Neural cell (in vitro differentiated cells): ENCODE measurements at regions not wholly inside any gene's neighbourhood (a gene's known extent, or its start where the extent isn't known, plus 50 kb on each side); places are given as distances from the start of the nearest gene placed in this dataset.
A peak's percentile ranks its signal among the peaks of the same experiment; 100 is the strongest.

Source experiments
- H2AFZ ChIP-seq: fragments of 200-600, 300-800 bp; sonication (generic), shearing (Covaris generic); 2 replicates; pipeline ENCODE4 v1.6.0; 2014; ENCODE audit warnings: low read depth, mild to moderate bottlenecking, antibody characterized with exemption, low read length, moderate library complexity
- H3F3A ChIP-seq: fragments of 200-600 bp; shearing (Covaris generic); 2 replicates; pipeline ENCODE4 v1.6.1; 2016; ENCODE audit warnings: mild to moderate bottlenecking, moderate library complexity, mixed read lengths, antibody characterized with exemption, low read length; ENCODE audit not compliant: insufficient read depth, poor library complexity, severe bottlenecking
- H3K27ac ChIP-seq: fragments of 200-600, 300-800 bp; sonication (generic), shearing (Covaris generic); 2 replicates; pipeline ENCODE4 v1.5.1; 2014; ENCODE audit warnings: mild to moderate bottlenecking, low read length, moderate library complexity
- H3K27me3 ChIP-seq: fragments of 300-800, 200-600 bp; sonication (generic), shearing (Covaris generic); 2 replicates; pipeline ENCODE4 v1.6.0; 2014; ENCODE audit warnings: mild to moderate bottlenecking, low read depth, low read length, moderate library complexity; ENCODE audit not compliant: insufficient read depth
- H3K36me3 ChIP-seq: fragments of 300-800, 200-600 bp; sonication (generic), shearing (Covaris generic); 2 replicates; pipeline ENCODE4 v1.5.1; 2014; ENCODE audit warnings: mild to moderate bottlenecking, antibody characterized with exemption, low read length, moderate library complexity; ENCODE audit not compliant: insufficient read depth
- H3K4me2 ChIP-seq: fragments of 300-800, 200-600 bp; sonication (generic), shearing (Covaris generic); 2 replicates; pipeline ENCODE4 v1.6.0; 2014; ENCODE audit warnings: mild to moderate bottlenecking, low read length
- H3K4me3 ChIP-seq: fragments of 300-800, 200-600 bp; sonication (generic), shearing (Covaris generic); 2 replicates; pipeline ENCODE4 v1.5.1; 2014; ENCODE audit warnings: mild to moderate bottlenecking, low read length, moderate library complexity
- H3K79me2 ChIP-seq: fragments of 200-600 bp; shearing (Covaris generic); replicated peaks from 2 replicates; pipeline ENCODE4 v1.6.0; 2014; ENCODE audit warnings: mild to moderate bottlenecking, low read length, moderate library complexity; ENCODE audit not compliant: insufficient read depth
- H3K9ac ChIP-seq: fragments of 300-800, 200-600 bp; sonication (generic), shearing (Covaris generic); 2 replicates; pipeline ENCODE4 v1.6.1; 2016; ENCODE audit warnings: mild to moderate bottlenecking, low read length, mixed read lengths
- H3K9me2 ChIP-seq: fragments of 200-600 bp; shearing (Covaris generic); 2 replicates; pipeline ENCODE4 v1.6.1; 2016; ENCODE audit warnings: mild to moderate bottlenecking, low read length, mixed read lengths; ENCODE audit not compliant: insufficient read depth
- H3K9me3 ChIP-seq: fragments of 200-600, 300-800 bp; sonication (generic), shearing (Covaris generic); 2 replicates; pipeline ENCODE4 v1.6.1; 2016; ENCODE audit warnings: mild to moderate bottlenecking, mixed run types, low read length, moderate library complexity, mixed read lengths
- H4K20me1 ChIP-seq: fragments of 200-600 bp; shearing (Covaris generic); 2 replicates; pipeline ENCODE4 v1.6.1; 2016; ENCODE audit warnings: mild to moderate bottlenecking, mixed run types; ENCODE audit not compliant: insufficient read depth
- EP300 ChIP-seq: fragments of 450-650 bp; conservative IDR thresholded peaks from 2 replicates; pipeline ENCODE4 v1.6.1; 2014; ENCODE audit warnings: antibody characterized with exemption, mild to moderate bottlenecking, moderate library complexity; ENCODE audit not compliant: poor library complexity, severe bottlenecking
- EZH2 ChIP-seq: fragments of 200-600, 300-800 bp; shearing (Covaris generic), sonication (generic); IDR thresholded peaks from 2 replicates; pipeline ENCODE4 v1.6.1; 2014; ENCODE audit warnings: antibody characterized with exemption, low read length, borderline replicate concordance, mild to moderate bottlenecking; ENCODE audit not compliant: insufficient read depth, poor library complexity, severe bottlenecking
- MXI1 ChIP-seq: fragments of 450-650 bp; conservative IDR thresholded peaks from 2 replicates; pipeline ENCODE4 v1.6.1; 2014; ENCODE audit warnings: antibody characterized with exemption, mild to moderate bottlenecking; ENCODE audit not compliant: poor library complexity, severe bottlenecking
- POLR2AphosphoS5 ChIP-seq: IDR thresholded peaks from 2 replicates; pipeline ENCODE4 v1.6.1; 2012
- RAD21 ChIP-seq: fragments of 450-650 bp; conservative IDR thresholded peaks from 2 replicates; pipeline ENCODE4 v1.6.1; 2014; ENCODE audit warnings: antibody characterized with exemption, mild to moderate bottlenecking, moderate library complexity
- REST ChIP-seq: IDR thresholded peaks from 2 replicates; pipeline ENCODE4 v1.6.1; 2012; ENCODE audit warnings: borderline replicate concordance
- SMC3 ChIP-seq: fragments of 450-650 bp; conservative IDR thresholded peaks from 2 replicates; pipeline ENCODE4 v1.6.1; 2014; ENCODE audit warnings: antibody characterized with exemption, mild to moderate bottlenecking, moderate library complexity; ENCODE audit not compliant: poor library complexity
- TAF1 ChIP-seq: IDR thresholded peaks from 2 replicates; pipeline ENCODE4 v1.6.1; 2012; ENCODE audit warnings: low read depth
- TF ChIP-seq, protein P1 (sequence below): fragments of 450-650 bp; IDR thresholded peaks from 2 replicates; pipeline ENCODE4 v1.5.1; 2014; ENCODE audit warnings: antibody characterized with exemption, mild to moderate bottlenecking, moderate library complexity; ENCODE audit not compliant: poor library complexity, severe bottlenecking

GRCh38 chr2:4964001-4964540 lies 728.1 kb upstream of the SOX11 start:
- TF ChIP-seq EZH2 (no peak), TAF1 (no peak), MXI1 (no peak), RAD21 (no peak), POLR2AphosphoS5 (no peak), EP300 (no peak), REST (no peak), SMC3 (no peak)
- TF ChIP-seq, protein P1, sequence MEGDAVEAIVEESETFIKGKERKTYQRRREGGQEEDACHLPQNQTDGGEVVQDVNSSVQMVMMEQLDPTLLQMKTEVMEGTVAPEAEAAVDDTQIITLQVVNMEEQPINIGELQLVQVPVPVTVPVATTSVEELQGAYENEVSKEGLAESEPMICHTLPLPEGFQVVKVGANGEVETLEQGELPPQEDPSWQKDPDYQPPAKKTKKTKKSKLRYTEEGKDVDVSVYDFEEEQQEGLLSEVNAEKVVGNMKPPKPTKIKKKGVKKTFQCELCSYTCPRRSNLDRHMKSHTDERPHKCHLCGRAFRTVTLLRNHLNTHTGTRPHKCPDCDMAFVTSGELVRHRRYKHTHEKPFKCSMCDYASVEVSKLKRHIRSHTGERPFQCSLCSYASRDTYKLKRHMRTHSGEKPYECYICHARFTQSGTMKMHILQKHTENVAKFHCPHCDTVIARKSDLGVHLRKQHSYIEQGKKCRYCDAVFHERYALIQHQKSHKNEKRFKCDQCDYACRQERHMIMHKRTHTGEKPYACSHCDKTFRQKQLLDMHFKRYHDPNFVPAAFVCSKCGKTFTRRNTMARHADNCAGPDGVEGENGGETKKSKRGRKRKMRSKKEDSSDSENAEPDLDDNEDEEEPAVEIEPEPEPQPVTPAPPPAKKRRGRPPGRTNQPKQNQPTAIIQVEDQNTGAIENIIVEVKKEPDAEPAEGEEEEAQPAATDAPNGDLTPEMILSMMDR, result no peak

GRCh38 chr2:4964579-4964978 lies 727.6 kb upstream of the SOX11 start:
- Histone ChIP-seq H3K4me2 (peak overlapping the region; percentile 21), H3K9me3 (no peaks in the 10 kb centered on the region), H3F3A (no peaks in the 10 kb centered on the region), H3K79me2 (no peaks in the 10 kb centered on the region), H3K36me3 (no peaks in the 10 kb centered on the region), H3K9me2 (no peaks in the 10 kb centered on the region), H3K4me3 (peak overlapping the region; percentile 26), H3K27me3 (no peaks in the 10 kb centered on the region), H4K20me1 (no peaks in the 10 kb centered on the region), H3K9ac (peak overlapping the region; percentile 31), H2AFZ (no peak overlapping the region), H3K27ac (peak overlapping the region; percentile 67)
- TF ChIP-seq SMC3 (peak; percentile 32), EZH2 (no peak), EP300 (peak; percentile 71), REST (peak; percentile 70), TAF1 (no peak), POLR2AphosphoS5 (peak; percentile 15)
- TF ChIP-seq, protein P1, result no peak

More at GRCh38 chr2:4964001-4964540, 728.1 kb upstream of the SOX11 start:
- Histone ChIP-seq H3K4me3 (no peak overlapping the region), H3K27ac (peak overlapping the region; percentile 67), H3K79me2 (no peaks in the 10 kb centered on the region), H3K36me3 (no peaks in the 10 kb centered on the region), H3K9ac (peak overlapping the region; percentile 31), H3K27me3 (no peaks in the 10 kb centered on the region), H3K9me2 (no peaks in the 10 kb centered on the region), H4K20me1 (no peaks in the 10 kb centered on the region), H3F3A (no peaks in the 10 kb centered on the region), H3K9me3 (no peaks in the 10 kb centered on the region), H3K4me2 (peak overlapping the region; percentile 21), H2AFZ (no peak overlapping the region)
